ENCODE measurements at regions not wholly inside any gene's neighbourhood (a gene's known extent, or its start where the extent isn't known, plus 50 kb on each side); places are given as distances from the start of the nearest gene placed in this dataset.

DNA sequence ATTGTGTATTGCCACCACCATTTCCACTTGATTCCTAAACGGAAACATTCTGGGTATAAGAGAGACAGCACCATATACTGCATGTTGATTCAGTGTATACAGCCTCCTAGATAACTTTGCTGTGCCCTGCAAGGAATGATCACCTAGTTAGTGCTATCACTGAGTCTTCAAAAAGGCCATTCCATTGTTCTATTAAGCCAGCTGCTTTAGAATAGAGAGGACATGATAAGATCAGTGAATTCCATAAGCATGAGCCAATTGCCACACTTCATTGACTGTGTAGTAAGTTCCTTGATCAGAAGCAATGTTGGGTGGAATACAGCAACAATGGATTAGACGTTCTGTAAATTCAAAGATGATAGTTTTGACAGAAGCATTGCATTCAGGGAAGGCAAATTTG lies 1047.3 kb downstream of the PCDH18 start:
- H3K4me3 ChIP-seq (replicated peaks in 1 of 2; ENCODE audit: low read depth in 2 of 2, low read length in 2 of 2) = no peak overlapping the region
- no peak for TF ChIP-seq CTCF (IDR thresholded peaks at IDR 0.05; ENCODE audit: low read depth, low read length)
- DNase-seq (ENCODE audit: low read depth in 2 of 2) = peak in 1 of 2 donors; percentile 25

GRCh38 chr4:136476753-136477152 lies 1055.5 kb downstream of the PCDH18 start:
- DNase-seq (ENCODE audit: low read depth in 2 of 2) = no peak
- no peak overlapping the region for H3K4me3 ChIP-seq (replicated peaks in 1 of 2; ENCODE audit: low read depth in 2 of 2, low read length in 2 of 2)
- no peak for TF ChIP-seq CTCF (IDR thresholded peaks at IDR 0.05; ENCODE audit: low read depth, low read length)

DNA sequence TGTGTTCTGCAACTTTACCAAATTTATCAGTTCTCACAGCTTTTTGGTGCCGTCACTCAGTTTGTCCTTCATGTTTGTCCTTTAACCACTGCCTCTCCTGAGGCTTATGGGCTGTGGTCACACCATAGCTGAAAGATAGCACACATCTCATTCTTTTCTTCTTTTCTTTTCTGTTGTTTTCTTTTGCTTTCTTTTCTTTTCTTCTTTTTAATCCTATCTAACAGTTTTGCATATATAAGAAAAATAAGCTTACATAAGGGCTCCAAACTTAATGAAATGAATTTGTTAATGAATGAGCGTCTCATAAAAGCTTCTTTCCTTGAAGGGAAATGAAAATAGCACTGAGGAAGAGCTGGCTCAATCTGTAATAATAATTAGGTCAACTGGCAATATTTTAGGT lies 1061.2 kb downstream of the PCDH18 start:
- TF ChIP-seq CTCF (IDR thresholded peaks at IDR 0.05; ENCODE audit: low read depth, low read length) = no peak
- H3K4me3 ChIP-seq (replicated peaks in 1 of 2; ENCODE audit: low read depth in 2 of 2, low read length in 2 of 2) = no peak overlapping the region
- no peak for DNase-seq (ENCODE audit: low read depth in 2 of 2)

GRCh38 chr4:136465691-136466090 lies 1066.6 kb downstream of the PCDH18 start:
- no peak for TF ChIP-seq CTCF (IDR thresholded peaks at IDR 0.05; ENCODE audit: low read depth, low read length)
- DNase-seq (ENCODE audit: low read depth in 2 of 2) = no peak
- no peak overlapping the region for H3K4me3 ChIP-seq (replicated peaks in 1 of 2; ENCODE audit: low read depth in 2 of 2, low read length in 2 of 2)

GRCh38 chr4:136463941-136464340 lies 1068.4 kb downstream of the PCDH18 start:
- H3K4me3 ChIP-seq (replicated peaks in 1 of 2; ENCODE audit: low read depth in 2 of 2, low read length in 2 of 2) = no peak overlapping the region
- TF ChIP-seq CTCF (IDR thresholded peaks at IDR 0.05; ENCODE audit: low read depth, low read length) = no peak
- no peak for DNase-seq (ENCODE audit: low read depth in 2 of 2)

DNA sequence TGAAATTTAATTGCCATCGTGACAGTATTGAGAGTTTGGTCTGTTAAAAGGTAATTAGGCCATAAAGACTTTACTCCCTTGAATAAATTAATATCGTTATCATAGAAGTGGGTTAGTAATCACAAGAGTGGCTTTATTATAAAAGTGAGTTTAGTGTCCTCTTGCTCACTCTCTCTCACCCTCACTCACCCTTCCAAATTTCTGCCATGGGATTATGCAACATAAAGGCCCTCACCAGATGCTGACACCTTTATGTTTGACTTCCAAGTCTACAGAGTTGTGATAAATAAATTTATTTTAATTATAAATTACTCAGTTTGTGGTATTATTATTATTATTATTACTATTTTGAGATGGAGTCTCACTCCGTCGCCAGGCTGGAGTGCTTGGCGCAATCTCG lies 1070.8 kb downstream of the PCDH18 start:
- H3K4me3 ChIP-seq (replicated peaks in 1 of 2; ENCODE audit: low read depth in 2 of 2, low read length in 2 of 2) = no peak overlapping the region
- no peak for DNase-seq (ENCODE audit: low read depth in 2 of 2)
- no peak for TF ChIP-seq CTCF (IDR thresholded peaks at IDR 0.05; ENCODE audit: low read depth, low read length)

GRCh38 chr4:136458326-136458725 lies 1074.0 kb downstream of the PCDH18 start:
- no peak for DNase-seq (ENCODE audit: low read depth in 2 of 2)
- no peak for TF ChIP-seq CTCF (IDR thresholded peaks at IDR 0.05; ENCODE audit: low read depth, low read length)
- H3K4me3 ChIP-seq (replicated peaks in 1 of 2; ENCODE audit: low read depth in 2 of 2, low read length in 2 of 2) = no peak overlapping the region

All from cardiac fibroblast (primary cell).